ENCODE measurements at regions not wholly inside any gene's neighbourhood (a gene's known extent, or its start where the extent isn't known, plus 50 kb on each side); places are given as distances from the start of the nearest gene placed in this dataset.

GRCh38 chr6:166055801-166056200 lies 111.8 kb downstream of the TBXT start:
- TF ChIP-seq, protein P1, sequence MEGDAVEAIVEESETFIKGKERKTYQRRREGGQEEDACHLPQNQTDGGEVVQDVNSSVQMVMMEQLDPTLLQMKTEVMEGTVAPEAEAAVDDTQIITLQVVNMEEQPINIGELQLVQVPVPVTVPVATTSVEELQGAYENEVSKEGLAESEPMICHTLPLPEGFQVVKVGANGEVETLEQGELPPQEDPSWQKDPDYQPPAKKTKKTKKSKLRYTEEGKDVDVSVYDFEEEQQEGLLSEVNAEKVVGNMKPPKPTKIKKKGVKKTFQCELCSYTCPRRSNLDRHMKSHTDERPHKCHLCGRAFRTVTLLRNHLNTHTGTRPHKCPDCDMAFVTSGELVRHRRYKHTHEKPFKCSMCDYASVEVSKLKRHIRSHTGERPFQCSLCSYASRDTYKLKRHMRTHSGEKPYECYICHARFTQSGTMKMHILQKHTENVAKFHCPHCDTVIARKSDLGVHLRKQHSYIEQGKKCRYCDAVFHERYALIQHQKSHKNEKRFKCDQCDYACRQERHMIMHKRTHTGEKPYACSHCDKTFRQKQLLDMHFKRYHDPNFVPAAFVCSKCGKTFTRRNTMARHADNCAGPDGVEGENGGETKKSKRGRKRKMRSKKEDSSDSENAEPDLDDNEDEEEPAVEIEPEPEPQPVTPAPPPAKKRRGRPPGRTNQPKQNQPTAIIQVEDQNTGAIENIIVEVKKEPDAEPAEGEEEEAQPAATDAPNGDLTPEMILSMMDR (IDR thresholded peaks at IDR 0.05; ENCODE audit: unreplicated experiment): no peak
- peaks cover 11% of the 10 kb centered on the region for H3K9me3 Mint-ChIP-seq (ENCODE audit: unreplicated experiment)
- no peaks in the 10 kb centered on the region for H3K4me1 Mint-ChIP-seq (ENCODE audit: unreplicated experiment)
- no peak for DNase-seq (ENCODE audit: low spot score)
- peaks cover 4% of the 10 kb centered on the region for H3K36me3 Mint-ChIP-seq (ENCODE audit: low read depth, unreplicated experiment)
- no peak overlapping the region for H3K27ac Mint-ChIP-seq (ENCODE audit: unreplicated experiment)
- H3K4me3 Mint-ChIP-seq (ENCODE audit: unreplicated experiment): no peak overlapping the region
- H3K27me3 Mint-ChIP-seq (ENCODE audit: unreplicated experiment): no peaks in the 10 kb centered on the region

DNA sequence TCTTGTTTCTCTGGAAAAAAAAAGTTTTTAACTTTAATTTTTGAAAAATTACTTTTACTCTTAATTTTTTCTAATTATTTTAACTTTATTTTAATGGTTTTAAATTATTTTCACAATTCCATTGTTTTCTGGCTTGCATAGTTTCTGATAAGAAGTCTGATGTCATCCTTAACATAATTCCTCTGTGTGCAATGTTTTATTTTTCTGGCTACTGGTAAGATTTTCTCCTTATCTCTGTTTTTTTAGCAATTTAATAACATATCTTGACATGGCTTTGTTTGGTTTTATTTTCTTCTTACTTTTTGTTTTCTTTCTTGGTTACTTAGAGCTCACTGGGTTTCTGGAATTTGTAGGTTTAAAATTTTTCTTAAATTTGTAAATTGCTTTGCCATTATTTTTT lies 114.8 kb downstream of the TBXT start:
- no peaks in the 10 kb centered on the region for H3K27me3 Mint-ChIP-seq (ENCODE audit: unreplicated experiment)
- peaks cover 7% of the 10 kb centered on the region for H3K36me3 Mint-ChIP-seq (ENCODE audit: low read depth, unreplicated experiment)
- DNase-seq (ENCODE audit: low spot score): no peak
- TF ChIP-seq, protein P1 (IDR thresholded peaks at IDR 0.05; ENCODE audit: unreplicated experiment): no peak
- no peak overlapping the region for H3K4me3 Mint-ChIP-seq (ENCODE audit: unreplicated experiment)
- peaks cover 11% of the 10 kb centered on the region for H3K9me3 Mint-ChIP-seq (ENCODE audit: unreplicated experiment)
- no peak overlapping the region for H3K27ac Mint-ChIP-seq (ENCODE audit: unreplicated experiment)
- H3K4me1 Mint-ChIP-seq (ENCODE audit: unreplicated experiment): no peaks in the 10 kb centered on the region

DNA sequence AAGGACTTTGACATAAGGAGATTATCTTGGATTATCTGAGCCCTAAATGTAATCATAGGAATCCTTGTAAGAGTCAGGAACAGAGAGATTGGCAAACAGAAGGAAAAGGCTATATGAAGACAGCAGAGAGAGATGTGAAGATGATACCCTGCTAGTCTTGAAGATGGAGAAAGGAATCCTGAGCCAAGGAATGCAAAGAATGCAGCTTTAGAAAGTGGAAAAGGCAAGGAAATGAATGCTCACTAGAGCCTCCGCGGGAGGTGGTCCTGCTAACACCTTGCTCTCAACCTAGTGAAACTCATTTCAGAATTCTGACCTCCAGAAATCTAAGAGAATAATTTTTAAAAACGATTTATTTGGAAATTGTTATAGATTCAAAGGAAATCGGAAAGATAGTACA lies 117.1 kb downstream of the TBXT start:
- H3K36me3 Mint-ChIP-seq (ENCODE audit: low read depth, unreplicated experiment): peaks cover 12% of the 10 kb centered on the region
- H3K27ac Mint-ChIP-seq (ENCODE audit: unreplicated experiment): no peak overlapping the region
- H3K27me3 Mint-ChIP-seq (ENCODE audit: unreplicated experiment): no peaks in the 10 kb centered on the region
- H3K4me3 Mint-ChIP-seq (ENCODE audit: unreplicated experiment): no peak overlapping the region
- peaks cover 7% of the 10 kb centered on the region for H3K9me3 Mint-ChIP-seq (ENCODE audit: unreplicated experiment)
- H3K4me1 Mint-ChIP-seq (ENCODE audit: unreplicated experiment): peaks cover 3% of the 10 kb centered on the region
- TF ChIP-seq, protein P1 (IDR thresholded peaks at IDR 0.05; ENCODE audit: unreplicated experiment): no peak
- no peak for DNase-seq (ENCODE audit: low spot score)

- DNase-seq (ENCODE audit: low spot score): no peak
- TF ChIP-seq, protein P1 (IDR thresholded peaks at IDR 0.05; ENCODE audit: unreplicated experiment): no peak
- H3K27ac Mint-ChIP-seq (ENCODE audit: unreplicated experiment): no peak overlapping the region
- no peaks in the 10 kb centered on the region for H3K9me3 Mint-ChIP-seq (ENCODE audit: unreplicated experiment)
- H3K4me1 Mint-ChIP-seq (ENCODE audit: unreplicated experiment): peaks cover 7% of the 10 kb centered on the region
- H3K4me3 Mint-ChIP-seq (ENCODE audit: unreplicated experiment): peak overlapping the region; percentile 65
- H3K27me3 Mint-ChIP-seq (ENCODE audit: unreplicated experiment): no peaks in the 10 kb centered on the region
- H3K36me3 Mint-ChIP-seq (ENCODE audit: low read depth, unreplicated experiment): peaks cover 8% of the 10 kb centered on the region
These were observed 120.7 kb downstream of the TBXT start for GRCh38 chr6:166046982-166047381.

DNA sequence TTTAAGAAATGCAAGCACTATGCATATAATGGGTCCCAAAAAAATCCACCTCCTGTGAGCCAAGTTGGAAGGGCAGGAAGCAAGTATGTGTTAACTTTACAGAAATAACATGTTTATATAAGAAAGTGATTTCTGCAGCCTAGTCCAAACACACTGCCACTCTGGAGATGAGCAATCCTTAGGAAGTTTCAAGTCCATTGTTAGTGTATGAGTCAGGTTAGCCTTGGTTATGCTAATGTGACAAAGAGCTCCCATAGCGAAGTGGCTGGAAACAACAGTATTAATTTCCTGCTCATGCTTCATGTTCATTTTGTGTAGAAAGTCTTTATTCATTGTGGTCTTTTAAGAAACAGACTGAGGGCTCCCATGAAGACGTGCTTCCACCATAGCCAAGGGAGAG lies 121.4 kb downstream of the TBXT start:
- H3K4me1 Mint-ChIP-seq (ENCODE audit: unreplicated experiment): peaks cover 13% of the 10 kb centered on the region
- TF ChIP-seq, protein P1 (IDR thresholded peaks at IDR 0.05; ENCODE audit: unreplicated experiment): no peak
- no peaks in the 10 kb centered on the region for H3K9me3 Mint-ChIP-seq (ENCODE audit: unreplicated experiment)
- H3K27ac Mint-ChIP-seq (ENCODE audit: unreplicated experiment): no peak overlapping the region
- DNase-seq (ENCODE audit: low spot score): no peak
- no peak overlapping the region for H3K4me3 Mint-ChIP-seq (ENCODE audit: unreplicated experiment)
- H3K27me3 Mint-ChIP-seq (ENCODE audit: unreplicated experiment): peaks cover 2% of the 10 kb centered on the region
- H3K36me3 Mint-ChIP-seq (ENCODE audit: low read depth, unreplicated experiment): peaks cover 8% of the 10 kb centered on the region

Measured in endothelial cell (in vitro differentiated cells).